Heart left ventricle (tissue), 16 donors: ENCODE measurements at regions not wholly inside any gene's neighbourhood (a gene's known extent, or its start where the extent isn't known, plus 50 kb on each side); places are given as distances from the start of the nearest gene placed in this dataset.

Experiments
- ATAC-seq, 4 donors: fragments of 200-7000 bp; cut with Tn5 transposase; one replicate each; pipeline ENCODE4 v1.9.1; 2020 to 2022; ENCODE audit warnings: moderate library complexity in 4 of 4, mild to moderate bottlenecking in 3 of 4, moderate number of reproducible peaks in 1 of 4
- DNase-seq, 5 donors: peaks; one replicate each; pipeline ENCODE4 v3.0.0-alpha.2; 2020
- H3K27ac ChIP-seq, 12 donors: fragments of 200-600 bp; sonication (generic) in 4 of 12; one replicate each; pipeline versions ENCODE4 v1.5.0 to v1.8.0; 2016 to 2022; ENCODE audit warnings: mild to moderate bottlenecking in 2 of 12
- H3K27me3 ChIP-seq, 9 donors: fragments of 200-600 bp; sonication (generic) in 2 of 9; one replicate each; pipeline versions ENCODE4 v1.5.1 to v1.8.0; 2016 to 2022; ENCODE audit warnings: mild to moderate bottlenecking in 3 of 9
- H3K36me3 ChIP-seq, 9 donors: fragments of 200-600 bp; sonication (generic) in 2 of 9; one replicate each; pipeline versions ENCODE4 v1.5.0 to v1.8.0; 2018 to 2022; ENCODE audit warnings: mild to moderate bottlenecking in 2 of 9
- H3K4me1 ChIP-seq, 12 donors: fragments of 200-600 bp; sonication (generic) in 4 of 12; one replicate each; pipeline versions ENCODE4 v1.5.0 to v1.8.0; 2016 to 2022; ENCODE audit warnings: mild to moderate bottlenecking in 3 of 12
- H3K4me3 ChIP-seq, 12 donors: fragments of 200-600 bp; sonication (generic) in 4 of 12; one replicate each; pipeline versions ENCODE4 v1.5.0 to v1.8.0; 2017 to 2022; ENCODE audit warnings: mild to moderate bottlenecking in 9 of 12, moderate library complexity in 4 of 12
- H3K9me3 ChIP-seq, 12 donors: fragments of 200-600 bp; sonication (generic) in 4 of 12; one replicate each; pipeline versions ENCODE4 v1.5.0 to v1.8.0; 2016 to 2022; ENCODE audit warnings: mild to moderate bottlenecking in 1 of 12
- CTCF ChIP-seq, 12 donors: fragments of 200-600 bp; sonication (generic) in 4 of 12; IDR thresholded peaks; one replicate each; pipeline versions ENCODE4 v1.5.0 to v1.8.0; 2018 to 2022; ENCODE audit warnings: antibody characterized with exemption in 12 of 12, mild to moderate bottlenecking in 5 of 12
- POLR2A ChIP-seq, 2 donors: fragments of 450-650 bp; IDR thresholded peaks; one replicate each; pipeline ENCODE4 v1.6.1; 2017; ENCODE audit warnings: antibody characterized with exemption in 2 of 2, mild to moderate bottlenecking in 2 of 2, moderate library complexity in 2 of 2
- WGBS, 4 donors: extraction: QIAGEN DNeasy Blood & Tissue Kit in 2 of 4; methylation state at CpG; one replicate each; pipeline versions ENCODE4 v1.1.5 to v1.1.7; 2013 to 2018; 5-methylcytosine and 5-hydroxymethylcytosine counted together
- intact Hi-C, 10 donors: fragments of 100-400 bp; cut with DNase I; formaldehyde crosslinking; loops; one replicate each; pipeline versions ENCODE4 v1.11.1 to v1.14.2; 2022
- donor health status: ischemic (EF 13 %, LVEDD 7.1; RV severe dilation, severe dysfunction).
- donor health status: healthy with polysubstance abuse.
- donor health status: DM: no; HTN: yes; CAD: no.
- donor health status: DM: no; HTN: no; CAD: no.
- donor health status: ischemic (EF 25% LVEDD 6.9; RV normal size, moderate dysfunction).
- donor health status: ischemic (EF 25% LVEDD 5.7; RV mildly dilated, moderate dysfunction).
- donor health status: healthy.
- donor health status: DM: yes; HTN: yes; CAD: no.
- donor health status: ischemic (EF 35%, LVEDD 5.7; RV mildly dilated, moderate dysfunction).
- donor health status: nonischemic (EF 11% LVEDD 7.7; RV severe dilation, severe dysfunction).
- donor health status: DM: yes; HTN: yes; CAD: no.
- donor health status: PGD.
- donor health status: ischemic (EF 29% LVEDD 5.4; RV normal size, mild dysfunction).
- donor health status: nonischemic (EF 23%, LVEDD 6.1; RV moderate dilation, normal function).

DNA sequence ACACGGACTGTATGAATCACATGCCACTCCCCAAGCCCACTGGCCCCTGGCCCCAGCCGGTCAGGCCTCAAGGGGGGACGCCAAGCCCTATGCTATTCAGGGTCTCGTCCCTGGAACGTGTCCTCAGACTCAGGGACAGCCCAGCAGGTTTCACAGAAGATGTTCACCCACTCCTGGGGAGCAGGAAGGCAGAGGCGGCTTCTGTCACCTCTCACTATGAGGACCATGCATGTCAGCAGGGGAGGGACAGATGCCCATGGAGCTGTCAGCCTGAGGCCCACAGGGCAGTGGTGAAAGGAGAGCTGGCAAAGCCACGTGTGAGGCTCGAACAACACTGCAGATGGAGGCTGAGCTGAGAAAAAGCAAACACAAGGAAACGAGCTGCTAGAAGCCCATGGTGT is 192.0 kb downstream of the SHANK2 start:
- intact Hi-C loops, result no loop called here
- Histone ChIP-seq H3K9me3 (no peaks in the 10 kb centered on the region), H3K4me3 (no peak overlapping the region), H3K4me1 (no peaks in the 10 kb centered on the region), H3K27me3 (peaks cover 0 to 53% (median 12%) of the 10 kb centered on the region in 9 donors), H3K27ac (no peak overlapping the region), H3K36me3 (no peaks in the 10 kb centered on the region)
- no peak for ATAC-seq
- no peak for DNase-seq
- 26 to 62% (median 40%) methylated on average over 9 of the region's 9 CpGs for WGBS, 4 donors
- no peak for TF ChIP-seq CTCF (IDR thresholded peaks at IDR 0.05)
- TF ChIP-seq POLR2A (IDR thresholded peaks at IDR 0.05), result no peak

DNA sequence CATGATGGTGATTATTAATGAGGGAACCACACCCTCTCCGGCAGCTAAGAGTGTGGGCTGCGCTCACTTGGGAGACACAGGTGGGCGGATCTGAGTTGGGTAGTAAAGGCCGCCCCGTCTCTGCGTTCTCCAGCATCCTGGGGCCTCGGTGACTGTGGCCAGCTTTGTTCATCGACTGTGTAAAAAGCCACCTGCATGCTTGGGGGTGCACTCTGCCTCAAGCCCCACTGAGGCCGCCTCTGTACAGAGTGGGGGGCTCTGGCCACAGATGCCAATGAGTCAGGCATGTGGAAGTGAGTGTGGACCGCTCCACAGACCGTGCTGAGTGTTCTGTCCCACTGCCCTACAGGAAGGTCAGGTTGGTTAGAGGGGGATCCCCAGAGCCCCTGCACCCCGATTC is 192.7 kb downstream of the SHANK2 start:
- WGBS, 4 donors, result 81 to 87% (median 84%) methylated on average over 10 to 12 of the region's 12 CpGs
- ATAC-seq, result no peak
- Histone ChIP-seq H3K4me1 (no peaks in the 10 kb centered on the region), H3K27me3 (peaks cover 0 to 49% (median 10%) of the 10 kb centered on the region in 9 donors), H3K4me3 (no peak overlapping the region), H3K9me3 (no peaks in the 10 kb centered on the region), H3K36me3 (no peaks in the 10 kb centered on the region), H3K27ac (no peak overlapping the region)
- TF ChIP-seq POLR2A (IDR thresholded peaks at IDR 0.05) (no peak), CTCF (IDR thresholded peaks at IDR 0.05) (no peak)
- intact Hi-C loops, result no loop called here
- DNase-seq, result no peak

GRCh38 chr11:71055925-71056324 is 196.5 kb downstream of the SHANK2 start:
- no peak for ATAC-seq
- no peak for TF ChIP-seq CTCF (IDR thresholded peaks at IDR 0.05)
- TF ChIP-seq POLR2A (IDR thresholded peaks at IDR 0.05), result no peak
- H3K27ac ChIP-seq, result no peak overlapping the region
- no peaks in the 10 kb centered on the region for H3K9me3 ChIP-seq
- WGBS, 4 donors, result 59 to 69% (median 61%) methylated on average over 6 of the region's 6 CpGs
- no peaks in the 10 kb centered on the region for H3K36me3 ChIP-seq
- no peaks in the 10 kb centered on the region for H3K4me1 ChIP-seq
- peaks cover 0 to 18% (median 0%) of the 10 kb centered on the region in 9 donors for H3K27me3 ChIP-seq
- intact Hi-C loops, result no loop called here
- no peak overlapping the region for H3K4me3 ChIP-seq
- DNase-seq, result no peak
